GM21528 (cell line): ENCODE measurements at regions not wholly inside any gene's neighbourhood (a gene's known extent, or its start where the extent isn't known, plus 50 kb on each side); places are given as distances from the start of the nearest gene placed in this dataset.

Experiments
- ATAC-seq: cut with Tn5 transposase; IDR thresholded peaks from one replicate; pipeline ENCODE4 v1.9.1; 2021; ENCODE audit warnings: mild to moderate bottlenecking, moderate library complexity; ENCODE audit not compliant: unreplicated experiment, low FRiP score

- ATAC-seq: no peak
Observed at GRCh38 chr3:72475258-72476138, 372.7 kb downstream of the SHQ1 start.

- ATAC-seq: no peak
Observed at GRCh38 chr3:72474775-72475174, 373.5 kb downstream of the SHQ1 start.

GRCh38 chr3:72473156-72473555 is 375.1 kb downstream of the SHQ1 start:
- peak; percentile 80 for ATAC-seq

GRCh38 chr3:72470904-72471417 is 377.3 kb downstream of the SHQ1 start:
- no peak for ATAC-seq

GRCh38 chr3:72465853-72466252 is 382.4 kb downstream of the SHQ1 start:
- ATAC-seq: no peak

- no peak for ATAC-seq
Observed at GRCh38 chr3:72463083-72463482, 385.2 kb downstream of the SHQ1 start.

GRCh38 chr3:72462595-72463011 is 385.6 kb downstream of the SHQ1 start:
- ATAC-seq: no peak

- ATAC-seq: no peak
Observed at GRCh38 chr3:72461787-72462186, 386.5 kb downstream of the SHQ1 start.

GRCh38 chr3:72460205-72461174 is 387.8 kb downstream of the SHQ1 start:
- ATAC-seq: no peak

- ATAC-seq: no peak
Observed at GRCh38 chr3:72459588-72459987, 388.7 kb downstream of the SHQ1 start.

GRCh38 chr3:72458375-72458774 is 389.9 kb downstream of the SHQ1 start:
- no peak for ATAC-seq

- ATAC-seq: no peak
Observed at GRCh38 chr3:72454441-72454840, 393.8 kb downstream of the SHQ1 start.

- no peak for ATAC-seq
Observed at GRCh38 chr3:72453706-72454105, 394.5 kb downstream of the SHQ1 start.

GRCh38 chr3:72452745-72453144 is 395.5 kb downstream of the SHQ1 start:
- ATAC-seq: no peak

- ATAC-seq: no peak
Observed at GRCh38 chr3:72451841-72452240, 396.4 kb downstream of the SHQ1 start.

GRCh38 chr3:72449551-72449950 is 398.7 kb downstream of the SHQ1 start:
- ATAC-seq: no peak

- ATAC-seq: no peak
Observed at GRCh38 chr3:72448858-72449257, 399.4 kb downstream of the SHQ1 start.

GRCh38 chr3:72448375-72448823 is 399.8 kb downstream of the SHQ1 start:
- no peak for ATAC-seq

- peak; percentile 86 for ATAC-seq
Observed at GRCh38 chr3:72447059-72447946, 400.9 kb downstream of the SHQ1 start.
